ENCODE measurements at regions not wholly inside any gene's neighbourhood (a gene's known extent, or its start where the extent isn't known, plus 50 kb on each side); places are given as distances from the start of the nearest gene placed in this dataset.

DNA sequence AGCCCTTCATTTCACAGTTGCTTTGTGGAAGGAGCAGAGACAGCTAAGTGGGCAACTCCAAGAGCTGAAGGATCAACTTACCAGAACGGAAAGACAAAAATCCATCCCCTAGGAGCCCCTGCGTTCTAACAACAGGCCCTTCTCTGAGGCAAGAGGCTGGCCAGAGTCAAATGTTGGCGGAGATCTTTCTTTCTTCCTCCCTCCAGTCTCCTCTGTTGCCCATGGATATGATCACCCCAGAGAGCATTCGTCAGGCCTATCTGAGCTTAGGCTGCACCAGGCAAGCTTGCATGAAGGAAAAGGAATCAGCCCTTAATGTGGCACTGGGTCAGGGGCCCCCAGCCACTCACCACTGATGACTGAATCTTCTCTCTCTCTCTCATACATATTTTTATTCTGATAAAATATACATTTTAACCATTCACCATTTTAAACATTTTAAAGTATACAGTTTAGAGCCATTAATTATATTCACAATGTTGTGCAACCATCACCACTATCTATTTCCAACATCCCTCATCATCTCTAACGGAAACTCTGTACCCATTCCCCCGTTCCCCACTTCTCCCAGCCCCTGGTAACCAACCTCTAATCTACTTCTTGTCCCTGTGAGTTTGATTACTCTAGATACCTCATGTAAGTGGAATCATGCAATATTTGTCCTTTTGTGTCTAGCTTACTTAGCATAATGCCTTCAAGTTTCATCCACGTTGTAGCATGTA is 52.9 kb upstream of the CCND2 start (continued):
- TF ChIP-seq, protein P1, sequence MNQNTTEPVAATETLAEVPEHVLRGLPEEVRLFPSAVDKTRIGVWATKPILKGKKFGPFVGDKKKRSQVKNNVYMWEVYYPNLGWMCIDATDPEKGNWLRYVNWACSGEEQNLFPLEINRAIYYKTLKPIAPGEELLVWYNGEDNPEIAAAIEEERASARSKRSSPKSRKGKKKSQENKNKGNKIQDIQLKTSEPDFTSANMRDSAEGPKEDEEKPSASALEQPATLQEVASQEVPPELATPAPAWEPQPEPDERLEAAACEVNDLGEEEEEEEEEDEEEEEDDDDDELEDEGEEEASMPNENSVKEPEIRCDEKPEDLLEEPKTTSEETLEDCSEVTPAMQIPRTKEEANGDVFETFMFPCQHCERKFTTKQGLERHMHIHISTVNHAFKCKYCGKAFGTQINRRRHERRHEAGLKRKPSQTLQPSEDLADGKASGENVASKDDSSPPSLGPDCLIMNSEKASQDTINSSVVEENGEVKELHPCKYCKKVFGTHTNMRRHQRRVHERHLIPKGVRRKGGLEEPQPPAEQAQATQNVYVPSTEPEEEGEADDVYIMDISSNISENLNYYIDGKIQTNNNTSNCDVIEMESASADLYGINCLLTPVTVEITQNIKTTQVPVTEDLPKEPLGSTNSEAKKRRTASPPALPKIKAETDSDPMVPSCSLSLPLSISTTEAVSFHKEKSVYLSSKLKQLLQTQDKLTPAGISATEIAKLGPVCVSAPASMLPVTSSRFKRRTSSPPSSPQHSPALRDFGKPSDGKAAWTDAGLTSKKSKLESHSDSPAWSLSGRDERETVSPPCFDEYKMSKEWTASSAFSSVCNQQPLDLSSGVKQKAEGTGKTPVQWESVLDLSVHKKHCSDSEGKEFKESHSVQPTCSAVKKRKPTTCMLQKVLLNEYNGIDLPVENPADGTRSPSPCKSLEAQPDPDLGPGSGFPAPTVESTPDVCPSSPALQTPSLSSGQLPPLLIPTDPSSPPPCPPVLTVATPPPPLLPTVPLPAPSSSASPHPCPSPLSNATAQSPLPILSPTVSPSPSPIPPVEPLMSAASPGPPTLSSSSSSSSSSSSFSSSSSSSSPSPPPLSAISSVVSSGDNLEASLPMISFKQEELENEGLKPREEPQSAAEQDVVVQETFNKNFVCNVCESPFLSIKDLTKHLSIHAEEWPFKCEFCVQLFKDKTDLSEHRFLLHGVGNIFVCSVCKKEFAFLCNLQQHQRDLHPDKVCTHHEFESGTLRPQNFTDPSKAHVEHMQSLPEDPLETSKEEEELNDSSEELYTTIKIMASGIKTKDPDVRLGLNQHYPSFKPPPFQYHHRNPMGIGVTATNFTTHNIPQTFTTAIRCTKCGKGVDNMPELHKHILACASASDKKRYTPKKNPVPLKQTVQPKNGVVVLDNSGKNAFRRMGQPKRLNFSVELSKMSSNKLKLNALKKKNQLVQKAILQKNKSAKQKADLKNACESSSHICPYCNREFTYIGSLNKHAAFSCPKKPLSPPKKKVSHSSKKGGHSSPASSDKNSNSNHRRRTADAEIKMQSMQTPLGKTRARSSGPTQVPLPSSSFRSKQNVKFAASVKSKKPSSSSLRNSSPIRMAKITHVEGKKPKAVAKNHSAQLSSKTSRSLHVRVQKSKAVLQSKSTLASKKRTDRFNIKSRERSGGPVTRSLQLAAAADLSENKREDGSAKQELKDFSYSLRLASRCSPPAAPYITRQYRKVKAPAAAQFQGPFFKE (tag by site-specific recombination; IDR thresholded peaks at IDR 0.05; ENCODE audit: borderline replicate concordance) = no peak
- TF ChIP-seq ZNF221 (tag by site-specific recombination; IDR thresholded peaks at IDR 0.05; ENCODE audit: borderline replicate concordance) = no peak

DNA sequence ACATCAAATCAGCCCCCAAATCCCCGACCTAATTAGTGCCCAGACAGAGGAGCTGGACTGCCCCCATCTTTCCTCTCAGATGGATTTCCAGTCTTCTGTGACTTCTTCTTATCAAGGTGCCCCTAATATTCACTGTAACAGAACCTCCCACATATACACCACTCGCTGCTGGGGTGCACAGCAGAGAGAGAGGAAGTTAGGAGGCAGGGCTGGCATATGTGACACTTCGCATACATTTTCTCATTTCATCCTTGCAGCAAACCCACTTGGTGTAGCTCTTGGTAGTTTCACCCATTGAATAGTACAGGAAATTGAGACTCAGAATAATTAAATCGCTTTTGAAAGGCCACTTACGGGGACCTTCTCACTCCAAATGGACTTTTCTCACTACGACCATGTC is 56.5 kb upstream of the CCND2 start:
- POLR2A ChIA-PET = no interaction called here
- CTCF ChIA-PET = no interaction called here

DNA sequence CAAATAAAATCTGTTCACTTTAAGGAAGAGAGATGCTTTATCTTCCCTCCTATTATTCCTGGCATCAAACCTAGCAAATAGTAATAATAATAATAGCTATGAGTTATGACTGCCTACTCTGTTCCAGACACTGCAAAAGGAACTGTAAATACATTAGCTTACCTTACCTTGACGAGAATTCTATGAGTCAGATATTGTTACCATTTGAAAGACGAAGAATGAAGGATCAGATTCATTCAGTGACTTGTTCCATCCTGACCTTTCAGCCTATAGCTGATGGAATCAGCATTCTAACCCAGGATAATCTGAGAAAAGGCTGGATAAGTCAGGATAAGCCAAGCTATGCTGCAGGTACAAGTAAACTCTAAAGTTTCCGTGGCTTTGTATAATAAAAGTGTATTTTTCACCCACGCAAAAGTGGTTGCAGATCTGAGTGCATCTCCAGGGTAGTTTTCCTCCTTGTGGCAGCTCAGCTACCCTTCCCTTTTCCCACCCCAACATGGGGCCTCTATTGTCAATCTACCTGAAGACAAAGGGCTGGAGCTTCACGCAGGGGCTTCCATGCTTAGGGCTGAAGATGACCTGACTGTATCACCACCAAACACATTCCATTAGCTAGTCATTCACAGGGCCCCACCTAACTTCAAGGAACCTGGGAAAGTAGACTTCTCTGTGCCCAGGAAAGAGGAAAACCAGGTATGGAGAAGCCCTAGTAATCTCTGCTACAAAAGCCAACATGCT is 57.2 kb upstream of the CCND2 start:
- Histone ChIP-seq H3K9me3 (ENCODE audit: control insufficient read depth, insufficient read depth, low read depth, low read length) (no peaks in the 10 kb centered on the region), H3K4me1 (ENCODE audit: control insufficient read depth, insufficient read depth, low read length) (no peaks in the 10 kb centered on the region), H3K27ac (ENCODE audit: extremely low read depth, low read depth, low read length) (no peak overlapping the region), H3K36me3 (ENCODE audit: control insufficient read depth in 2 of 2, insufficient read depth in 1 of 2, low read length in 2 of 2) (no peaks in the 10 kb centered on the region), H3K4me3 (ENCODE audit: low read depth, low read length) (no peak overlapping the region)
- CTCF ChIA-PET = interaction anchor here (0.6 to 1.1 kb wide), 2 partner anchors 109 to 1093 kb away, joined by 3 to 4 read pairs; no protein-coding TSS in a partner anchor
- POLR2A ChIA-PET = no interaction called here
- no peak for TF ChIP-seq ZNF747 (tag by site-specific recombination; IDR thresholded peaks at IDR 0.05)
- TF ChIP-seq ZNF354C (tag by site-specific recombination; IDR thresholded peaks at IDR 0.05; ENCODE audit: borderline replicate concordance, low read depth) = no peak
- no peak for TF ChIP-seq ZFP41 (tag by site-specific recombination; IDR thresholded peaks at IDR 0.05; ENCODE audit: borderline replicate concordance)
- no peak for TF ChIP-seq ZNF571 (tag by site-specific recombination; IDR thresholded peaks at IDR 0.05)
- no peak for TF ChIP-seq ZNF701 (tag by site-specific recombination; IDR thresholded peaks at IDR 0.05)
- TF ChIP-seq KLF1 (tag by site-specific recombination; IDR thresholded peaks at IDR 0.05) = no peak
- TF ChIP-seq ZNF239 (tag by site-specific recombination; IDR thresholded peaks at IDR 0.05) = no peak
- TF ChIP-seq MEIS1 (CRISPR knock-in tag; IDR thresholded peaks at IDR 0.05; ENCODE audit: borderline replicate concordance) = no peak
- no peak for TF ChIP-seq ZBTB17 (tag by site-specific recombination; IDR thresholded peaks at IDR 0.05)
- TF ChIP-seq, protein P2, sequence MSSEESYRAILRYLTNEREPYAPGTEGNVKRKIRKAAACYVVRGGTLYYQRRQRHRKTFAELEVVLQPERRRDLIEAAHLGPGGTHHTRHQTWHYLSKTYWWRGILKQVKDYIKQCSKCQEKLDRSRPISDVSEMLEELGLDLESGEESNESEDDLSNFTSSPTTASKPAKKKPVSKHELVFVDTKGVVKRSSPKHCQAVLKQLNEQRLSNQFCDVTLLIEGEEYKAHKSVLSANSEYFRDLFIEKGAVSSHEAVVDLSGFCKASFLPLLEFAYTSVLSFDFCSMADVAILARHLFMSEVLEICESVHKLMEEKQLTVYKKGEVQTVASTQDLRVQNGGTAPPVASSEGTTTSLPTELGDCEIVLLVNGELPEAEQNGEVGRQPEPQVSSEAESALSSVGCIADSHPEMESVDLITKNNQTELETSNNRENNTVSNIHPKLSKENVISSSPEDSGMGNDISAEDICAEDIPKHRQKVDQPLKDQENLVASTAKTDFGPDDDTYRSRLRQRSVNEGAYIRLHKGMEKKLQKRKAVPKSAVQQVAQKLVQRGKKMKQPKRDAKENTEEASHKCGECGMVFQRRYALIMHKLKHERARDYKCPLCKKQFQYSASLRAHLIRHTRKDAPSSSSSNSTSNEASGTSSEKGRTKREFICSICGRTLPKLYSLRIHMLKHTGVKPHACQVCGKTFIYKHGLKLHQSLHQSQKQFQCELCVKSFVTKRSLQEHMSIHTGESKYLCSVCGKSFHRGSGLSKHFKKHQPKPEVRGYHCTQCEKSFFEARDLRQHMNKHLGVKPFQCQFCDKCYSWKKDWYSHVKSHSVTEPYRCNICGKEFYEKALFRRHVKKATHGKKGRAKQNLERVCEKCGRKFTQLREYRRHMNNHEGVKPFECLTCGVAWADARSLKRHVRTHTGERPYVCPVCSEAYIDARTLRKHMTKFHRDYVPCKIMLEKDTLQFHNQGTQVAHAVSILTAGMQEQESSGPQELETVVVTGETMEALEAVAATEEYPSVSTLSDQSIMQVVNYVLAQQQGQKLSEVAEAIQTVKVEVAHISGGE (tag by site-specific recombination; conservative IDR thresholded peaks at IDR 0.05; ENCODE audit: low read depth) = no peak
- TF ChIP-seq SALL2 (tag by site-specific recombination; IDR thresholded peaks at IDR 0.05; ENCODE audit: borderline replicate concordance) = no peak
- TF ChIP-seq, protein P3, sequence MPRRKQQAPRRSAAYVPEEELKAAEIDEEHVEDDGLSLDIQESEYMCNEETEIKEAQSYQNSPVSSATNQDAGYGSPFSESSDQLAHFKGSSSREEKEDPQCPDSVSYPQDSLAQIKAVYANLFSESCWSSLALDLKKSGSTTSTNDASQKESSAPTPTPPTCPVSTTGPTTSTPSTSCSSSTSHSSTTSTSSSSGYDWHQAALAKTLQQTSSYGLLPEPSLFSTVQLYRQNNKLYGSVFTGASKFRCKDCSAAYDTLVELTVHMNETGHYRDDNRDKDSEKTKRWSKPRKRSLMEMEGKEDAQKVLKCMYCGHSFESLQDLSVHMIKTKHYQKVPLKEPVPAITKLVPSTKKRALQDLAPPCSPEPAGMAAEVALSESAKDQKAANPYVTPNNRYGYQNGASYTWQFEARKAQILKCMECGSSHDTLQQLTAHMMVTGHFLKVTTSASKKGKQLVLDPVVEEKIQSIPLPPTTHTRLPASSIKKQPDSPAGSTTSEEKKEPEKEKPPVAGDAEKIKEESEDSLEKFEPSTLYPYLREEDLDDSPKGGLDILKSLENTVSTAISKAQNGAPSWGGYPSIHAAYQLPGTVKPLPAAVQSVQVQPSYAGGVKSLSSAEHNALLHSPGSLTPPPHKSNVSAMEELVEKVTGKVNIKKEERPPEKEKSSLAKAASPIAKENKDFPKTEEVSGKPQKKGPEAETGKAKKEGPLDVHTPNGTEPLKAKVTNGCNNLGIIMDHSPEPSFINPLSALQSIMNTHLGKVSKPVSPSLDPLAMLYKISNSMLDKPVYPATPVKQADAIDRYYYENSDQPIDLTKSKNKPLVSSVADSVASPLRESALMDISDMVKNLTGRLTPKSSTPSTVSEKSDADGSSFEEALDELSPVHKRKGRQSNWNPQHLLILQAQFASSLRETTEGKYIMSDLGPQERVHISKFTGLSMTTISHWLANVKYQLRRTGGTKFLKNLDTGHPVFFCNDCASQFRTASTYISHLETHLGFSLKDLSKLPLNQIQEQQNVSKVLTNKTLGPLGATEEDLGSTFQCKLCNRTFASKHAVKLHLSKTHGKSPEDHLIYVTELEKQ (tag by site-specific recombination; IDR thresholded peaks at IDR 0.05; ENCODE audit: borderline replicate concordance) = no peak

More for the DNA sequence above, 56.5 kb upstream of the CCND2 start:
- no peaks in the 10 kb centered on the region for H3K4me1 ChIP-seq (ENCODE audit: control insufficient read depth, insufficient read depth, low read length)
- no peak overlapping the region for H3K4me3 ChIP-seq (ENCODE audit: low read depth, low read length)
- TF ChIP-seq ZNF266 (tag by site-specific recombination; IDR thresholded peaks at IDR 0.05; ENCODE audit: low read depth) (no peak), ZNF48 (tag by site-specific recombination; IDR thresholded peaks at IDR 0.05) (no peak), ZBTB8A (tag by site-specific recombination; IDR thresholded peaks at IDR 0.05) (no peak)
- no peaks in the 10 kb centered on the region for H3K9me3 ChIP-seq (ENCODE audit: control insufficient read depth, insufficient read depth, low read depth, low read length)
- H3K36me3 ChIP-seq (ENCODE audit: control insufficient read depth in 2 of 2, insufficient read depth in 1 of 2, low read length in 2 of 2) = no peaks in the 10 kb centered on the region
- H3K27ac ChIP-seq (ENCODE audit: extremely low read depth, low read depth, low read length) = no peak overlapping the region
